ENCODE measurements at regions not wholly inside any gene's neighbourhood (a gene's known extent, or its start where the extent isn't known, plus 50 kb on each side); places are given as distances from the start of the nearest gene placed in this dataset.

GRCh38 chr11:29782447-29782846 is 234.4 kb downstream of the KCNA4 start:
- no peak for DNase-seq (ENCODE audit: low read depth)

GRCh38 chr11:29781268-29781667 is 235.6 kb downstream of the KCNA4 start:
- no peak for DNase-seq (ENCODE audit: low read depth)

GRCh38 chr11:29780756-29781155 is 236.1 kb downstream of the KCNA4 start:
- no peak for DNase-seq (ENCODE audit: low read depth)

- no peak for DNase-seq (ENCODE audit: low read depth)
These were observed 243.1 kb downstream of the KCNA4 start for GRCh38 chr11:29773656-29774264.

- no peak for DNase-seq (ENCODE audit: low read depth)
These were observed 260.0 kb downstream of the KCNA4 start for GRCh38 chr11:29756871-29757270.

- DNase-seq (ENCODE audit: low read depth) = no peak
These were observed 261.4 kb downstream of the KCNA4 start for GRCh38 chr11:29755474-29755873.

- no peak for DNase-seq (ENCODE audit: low read depth)
These were observed 265.2 kb downstream of the KCNA4 start for GRCh38 chr11:29751618-29752017.

- no peak for DNase-seq (ENCODE audit: low read depth)
These were observed 266.4 kb downstream of the KCNA4 start for GRCh38 chr11:29750392-29750791.

- DNase-seq (ENCODE audit: low read depth) = no peak
These were observed 282.5 kb downstream of the KCNA4 start for GRCh38 chr11:29734287-29734686.

- DNase-seq (ENCODE audit: low read depth) = no peak
These were observed 303.0 kb downstream of the KCNA4 start for GRCh38 chr11:29713831-29714320.

- DNase-seq (ENCODE audit: low read depth) = no peak
These were observed 304.2 kb downstream of the KCNA4 start for GRCh38 chr11:29712616-29713015.

GRCh38 chr11:29707924-29708323 is 308.9 kb downstream of the KCNA4 start:
- DNase-seq (ENCODE audit: low read depth) = no peak

- DNase-seq (ENCODE audit: low read depth) = no peak
These were observed 331.5 kb downstream of the KCNA4 start for GRCh38 chr11:29685361-29685760.

- DNase-seq (ENCODE audit: low read depth) = no peak
These were observed 334.0 kb downstream of the KCNA4 start for GRCh38 chr11:29682856-29683255.

GRCh38 chr11:29679996-29680395 is 336.8 kb downstream of the KCNA4 start:
- no peak for DNase-seq (ENCODE audit: low read depth)

GRCh38 chr11:29676993-29677392 is 339.8 kb downstream of the KCNA4 start:
- no peak for DNase-seq (ENCODE audit: low read depth)

- DNase-seq (ENCODE audit: low read depth) = no peak
These were observed 347.5 kb downstream of the KCNA4 start for GRCh38 chr11:29669310-29669709.

- no peak for DNase-seq (ENCODE audit: low read depth)
These were observed 359.1 kb downstream of the KCNA4 start for GRCh38 chr11:29657709-29658108.

- no peak for DNase-seq (ENCODE audit: low read depth)
These were observed 360.2 kb downstream of the KCNA4 start for GRCh38 chr11:29656597-29656996.

GRCh38 chr11:29645373-29645772 is 371.5 kb downstream of the KCNA4 start:
- DNase-seq (ENCODE audit: low read depth) = no peak

- no peak for DNase-seq (ENCODE audit: low read depth)
These were observed 375.6 kb downstream of the KCNA4 start for GRCh38 chr11:29641201-29641600.

- no peak for DNase-seq (ENCODE audit: low read depth)
These were observed 382.1 kb downstream of the KCNA4 start for GRCh38 chr11:29634744-29635143.

GRCh38 chr11:29634244-29634643 is 382.6 kb downstream of the KCNA4 start:
- DNase-seq (ENCODE audit: low read depth) = no peak

- DNase-seq (ENCODE audit: low read depth) = no peak
These were observed 387.5 kb downstream of the KCNA4 start for GRCh38 chr11:29629286-29629685.

All from forelimb muscle (tissue), 1 donor.